Trophoblast cell (in vitro differentiated cells and primary cell): ENCODE measurements at regions not wholly inside any gene's neighbourhood (a gene's known extent, or its start where the extent isn't known, plus 50 kb on each side); places are given as distances from the start of the nearest gene placed in this dataset.

Experiments used
- DNase-seq, 2 donors: peaks; one replicate each; pipeline ENCODE4 v3.0.0-alpha.2; 2016
- H2AFZ ChIP-seq: 2 replicates; pipeline ENCODE4 v1.6.1; 2013; ENCODE audit warnings: low read length, moderate library complexity, mild to moderate bottlenecking; ENCODE audit not compliant: insufficient read depth, poor library complexity
- H2AK5ac ChIP-seq: 2 replicates; pipeline ENCODE4 v1.6.1; 2013; ENCODE audit warnings: mild to moderate bottlenecking, low read length
- H2BK120ac ChIP-seq: 2 replicates; pipeline ENCODE4 v1.6.1; 2013; ENCODE audit warnings: low read length, mild to moderate bottlenecking, moderate library complexity; ENCODE audit not compliant: insufficient read depth, poor library complexity
- H2BK12ac ChIP-seq: 2 replicates; pipeline ENCODE4 v1.6.1; 2013; ENCODE audit warnings: mild to moderate bottlenecking, low read length, moderate library complexity
- H2BK5ac ChIP-seq: 2 replicates; pipeline ENCODE4 v1.6.1; 2013; ENCODE audit warnings: low read length, low read depth, moderate library complexity, mild to moderate bottlenecking; ENCODE audit not compliant: poor library complexity
- H3K14ac ChIP-seq: 2 replicates; pipeline ENCODE4 v1.6.1; 2013; ENCODE audit warnings: mild to moderate bottlenecking, low read length
- H3K18ac ChIP-seq: 2 replicates; pipeline ENCODE4 v1.6.1; 2013; ENCODE audit warnings: mild to moderate bottlenecking, low read length
- H3K23ac ChIP-seq: 2 replicates; pipeline ENCODE4 v1.6.1; 2013; ENCODE audit warnings: low read length
- H3K27ac ChIP-seq: 2 replicates; pipeline ENCODE4 v1.5.1; 2013; ENCODE audit warnings: low read depth, mild to moderate bottlenecking, inconsistent platforms, low read length, moderate library complexity
- H3K27me3 ChIP-seq: 2 replicates; pipeline ENCODE4 v1.6.1; 2013; ENCODE audit warnings: inconsistent platforms, mild to moderate bottlenecking, low read length, moderate library complexity; ENCODE audit not compliant: insufficient read depth
- H3K36me3 ChIP-seq, 2 experiments: 1 replicate in 1 of 2; 2 replicates in 1 of 2; pipeline ENCODE4 v1.6.1; 2013; ENCODE audit warnings: low read length in 2 of 2, mild to moderate bottlenecking in 2 of 2, moderate library complexity in 1 of 2; ENCODE audit not compliant: insufficient read depth in 2 of 2, control insufficient read depth in 1 of 2
- H3K4ac ChIP-seq: 2 replicates; pipeline ENCODE4 v1.6.1; 2013; ENCODE audit warnings: low read depth, mild to moderate bottlenecking, low read length, moderate library complexity
- H3K4me1 ChIP-seq, 2 experiments: 1 replicate in 1 of 2; 2 replicates in 1 of 2; pipeline ENCODE4 v1.6.1; 2013; ENCODE audit warnings: low read length in 2 of 2, mild to moderate bottlenecking in 2 of 2, moderate library complexity in 1 of 2; ENCODE audit not compliant: insufficient read depth in 2 of 2, control insufficient read depth in 1 of 2
- H3K4me2 ChIP-seq: 2 replicates; pipeline ENCODE4 v1.6.1; 2013; ENCODE audit warnings: inconsistent platforms, mild to moderate bottlenecking, low read length, moderate library complexity
- H3K4me3 ChIP-seq: 2 replicates; pipeline ENCODE4 v1.5.1; 2013; ENCODE audit warnings: mild to moderate bottlenecking, low read depth, low read length, inconsistent platforms
- H3K79me1 ChIP-seq: one replicate; pipeline ENCODE4 v1.6.1; 2013; ENCODE audit warnings: low read length
- H3K79me2 ChIP-seq: 2 replicates; pipeline ENCODE4 v1.6.1; 2013; ENCODE audit warnings: low read length, mild to moderate bottlenecking; ENCODE audit not compliant: control insufficient read depth, insufficient read depth, poor library complexity
- H3K9ac ChIP-seq: 2 replicates; pipeline ENCODE4 v1.6.1; 2013; ENCODE audit warnings: mild to moderate bottlenecking, low read length
- H3K9me3 ChIP-seq: 2 replicates; pipeline ENCODE4 v1.6.1; 2013; ENCODE audit warnings: low read depth, mild to moderate bottlenecking, control low read depth, inconsistent platforms, low read length; ENCODE audit not compliant: insufficient read depth
- H4K12ac ChIP-seq: 2 replicates; pipeline ENCODE4 v1.6.1; 2013; ENCODE audit warnings: low read depth, mild to moderate bottlenecking, low read length, moderate library complexity
- H4K8ac ChIP-seq: 2 replicates; pipeline ENCODE4 v1.6.1; 2013; ENCODE audit warnings: low read depth, mild to moderate bottlenecking, low read length, moderate library complexity
- H4K91ac ChIP-seq: one replicate; pipeline ENCODE4 v1.6.1; 2013; ENCODE audit warnings: low read depth, mild to moderate bottlenecking, low read length, moderate library complexity
- WGBS: extraction: QIAGEN DNeasy Blood & Tissue Kit; methylation state at CpG from one replicate; pipeline ENCODE4 v1.1.7; 2013; ENCODE audit warnings: missing lambda C conversion rate; ENCODE audit not compliant: insufficient read length, insufficient coverage; ENCODE audit errors: extremely low coverage; 5-methylcytosine and 5-hydroxymethylcytosine counted together

- no peak overlapping the region for H2BK120ac ChIP-seq
Measured at GRCh38 chr1:25063591-25064416, 133.7 kb upstream of the RUNX3 start.

GRCh38 chr1:25062621-25063255, 132.7 kb upstream of the RUNX3 start:
- no peak overlapping the region for H3K23ac ChIP-seq
- no peak overlapping the region for H3K4ac ChIP-seq
- H3K14ac ChIP-seq, result no peak overlapping the region
- H3K4me3 ChIP-seq, result no peak overlapping the region
- H3K79me1 ChIP-seq, result no peaks in the 10 kb centered on the region
- H3K27me3 ChIP-seq, result no peaks in the 10 kb centered on the region
- H4K91ac ChIP-seq, result no peak overlapping the region
- no peak overlapping the region for H4K8ac ChIP-seq
- no peaks in the 10 kb centered on the region for H3K36me3 ChIP-seq
- H3K79me2 ChIP-seq, result no peaks in the 10 kb centered on the region
- no peak for DNase-seq
- H2AFZ ChIP-seq, result no peak overlapping the region
- H2BK12ac ChIP-seq, result no peak overlapping the region
- no peak overlapping the region for H2BK5ac ChIP-seq
- H3K18ac ChIP-seq, result no peak overlapping the region
- H2AK5ac ChIP-seq, result no peak overlapping the region
- H3K27ac ChIP-seq, result no peak overlapping the region
- H3K9ac ChIP-seq, result no peak overlapping the region
- no peak overlapping the region for H4K12ac ChIP-seq
- H3K4me1 ChIP-seq, result no peaks in the 10 kb centered on the region
- H3K4me2 ChIP-seq, result no peak overlapping the region
- H3K9me3 ChIP-seq, result no peaks in the 10 kb centered on the region
- H2BK120ac ChIP-seq, result no peak overlapping the region
- no CpG with 5 or more reads among the region's 4 CpGs for WGBS

More at GRCh38 chr1:25063591-25064416, 133.7 kb upstream of the RUNX3 start:
- Histone ChIP-seq H3K4ac (no peak overlapping the region), H3K79me1 (no peaks in the 10 kb centered on the region), H2BK12ac (no peak overlapping the region), H4K8ac (no peak overlapping the region), H3K36me3 (no peaks in the 10 kb centered on the region), H3K4me1 (no peaks in the 10 kb centered on the region), H3K18ac (no peak overlapping the region), H2AFZ (no peak overlapping the region), H4K91ac (no peak overlapping the region), H3K4me2 (no peak overlapping the region), H3K23ac (no peak overlapping the region), H3K14ac (no peak overlapping the region), H2BK5ac (no peak overlapping the region), H3K79me2 (no peaks in the 10 kb centered on the region), H4K12ac (no peak overlapping the region), H3K9ac (no peak overlapping the region), H3K27me3 (no peaks in the 10 kb centered on the region), H2AK5ac (no peak overlapping the region), H3K27ac (no peak overlapping the region), H3K9me3 (no peaks in the 10 kb centered on the region), H3K4me3 (no peak overlapping the region)
- no CpG with 5 or more reads among the region's 10 CpGs for WGBS
- DNase-seq, result peak in 1 of 2 donors; percentile 27

GRCh38 chr1:25061261-25061995, 131.4 kb upstream of the RUNX3 start:
- H4K12ac ChIP-seq, result no peak overlapping the region
- no CpG with 5 or more reads among the region's 12 CpGs for WGBS

GRCh38 chr1:25057188-25057587, 127.1 kb upstream of the RUNX3 start:
- Histone ChIP-seq H3K79me2 (no peaks in the 10 kb centered on the region), H3K36me3 (no peaks in the 10 kb centered on the region), H3K4me2 (no peak overlapping the region), H3K14ac (no peak overlapping the region), H4K8ac (no peak overlapping the region), H3K4ac (no peak overlapping the region), H2BK12ac (no peak overlapping the region), H3K4me1 (no peaks in the 10 kb centered on the region), H3K9me3 (no peaks in the 10 kb centered on the region), H3K9ac (no peak overlapping the region), H3K27ac (no peak overlapping the region), H2BK5ac (no peak overlapping the region), H3K23ac (no peak overlapping the region), H2AK5ac (no peak overlapping the region), H3K79me1 (no peaks in the 10 kb centered on the region), H3K4me3 (no peak overlapping the region), H2AFZ (no peak overlapping the region), H2BK120ac (no peak overlapping the region), H3K27me3 (no peaks in the 10 kb centered on the region), H4K91ac (no peak overlapping the region), H3K18ac (no peak overlapping the region), H4K12ac (no peak overlapping the region)
- no CpG with 5 or more reads among the region's 3 CpGs for WGBS
- no peak for DNase-seq

More at GRCh38 chr1:25061261-25061995, 131.4 kb upstream of the RUNX3 start:
- Histone ChIP-seq H3K9me3 (no peaks in the 10 kb centered on the region), H3K4ac (no peak overlapping the region), H3K23ac (no peak overlapping the region), H2BK5ac (no peak overlapping the region), H2BK12ac (no peak overlapping the region), H3K79me2 (no peaks in the 10 kb centered on the region), H3K4me2 (no peak overlapping the region), H2AFZ (no peak overlapping the region), H3K9ac (no peak overlapping the region), H2AK5ac (no peak overlapping the region), H3K4me1 (no peaks in the 10 kb centered on the region), H2BK120ac (no peak overlapping the region), H3K27me3 (no peaks in the 10 kb centered on the region), H3K27ac (no peak overlapping the region), H4K91ac (no peak overlapping the region), H4K8ac (no peak overlapping the region), H3K4me3 (no peak overlapping the region), H3K14ac (no peak overlapping the region), H3K18ac (no peak overlapping the region), H3K36me3 (no peaks in the 10 kb centered on the region), H3K79me1 (no peaks in the 10 kb centered on the region)
- DNase-seq, result no peak
